Mesendoderm (in vitro differentiated cells): ENCODE measurements at regions not wholly inside any gene's neighbourhood (a gene's known extent, or its start where the extent isn't known, plus 50 kb on each side); places are given as distances from the start of the nearest gene placed in this dataset.

Source experiments
- DNase-seq: peaks from one replicate; pipeline ENCODE4 v3.0.0; 2013
- H2AK5ac ChIP-seq: 2 replicates; pipeline ENCODE4 v1.6.1; 2013; ENCODE audit warnings: low read length, inconsistent platforms
- H2BK120ac ChIP-seq: 2 replicates; pipeline ENCODE4 v1.6.1; 2013; ENCODE audit warnings: low read depth, mild to moderate bottlenecking, low read length, moderate library complexity, mixed read lengths
- H2BK15ac ChIP-seq: replicated peaks from 2 replicates; pipeline ENCODE4 v1.6.1; 2013; ENCODE audit warnings: low read depth, mild to moderate bottlenecking, moderate library complexity
- H2BK5ac ChIP-seq: 2 replicates; pipeline ENCODE4 v1.6.1; 2013; ENCODE audit warnings: low read length, inconsistent platforms
- H3K18ac ChIP-seq: 2 replicates; pipeline ENCODE4 v1.6.1; 2013; ENCODE audit warnings: mild to moderate bottlenecking, low read length, mixed read lengths
- H3K23ac ChIP-seq: one replicate; pipeline ENCODE4 v1.6.1; 2013; ENCODE audit warnings: low read length
- H3K27ac ChIP-seq: 2 replicates; pipeline ENCODE4 v1.5.1; 2013; ENCODE audit warnings: low read depth, mild to moderate bottlenecking, inconsistent platforms, low read length, moderate library complexity
- H3K27me3 ChIP-seq: 2 replicates; pipeline ENCODE4 v1.6.1; 2013; ENCODE audit warnings: low read length, control low read depth, mild to moderate bottlenecking, inconsistent platforms; ENCODE audit not compliant: insufficient read depth, poor library complexity
- H3K36me3 ChIP-seq: 2 replicates; pipeline ENCODE4 v1.6.1; 2013; ENCODE audit warnings: low read length, inconsistent platforms; ENCODE audit not compliant: control insufficient read depth, insufficient read depth
- H3K4ac ChIP-seq: one replicate; pipeline ENCODE4 v1.6.1; 2013; ENCODE audit warnings: low read depth, mild to moderate bottlenecking, low read length, moderate library complexity
- H3K4me1 ChIP-seq: 2 replicates; pipeline ENCODE4 v1.6.1; 2013; ENCODE audit warnings: low read depth, low read length, inconsistent platforms; ENCODE audit not compliant: control insufficient read depth
- H3K4me2 ChIP-seq: 2 replicates; pipeline ENCODE4 v1.6.1; 2013; ENCODE audit warnings: low read length
- H3K4me3 ChIP-seq: 2 replicates; pipeline ENCODE4 v1.5.1; 2013; ENCODE audit warnings: mild to moderate bottlenecking, low read length
- H3K56ac ChIP-seq: one replicate; pipeline ENCODE4 v1.6.1; 2013; ENCODE audit warnings: low read length
- H3K79me1 ChIP-seq: 2 replicates; pipeline ENCODE4 v1.6.1; 2013; ENCODE audit warnings: low read length, inconsistent platforms
- H3K79me2 ChIP-seq: 2 replicates; pipeline ENCODE4 v1.6.1; 2013; ENCODE audit warnings: mild to moderate bottlenecking, low read length; ENCODE audit not compliant: control insufficient read depth, insufficient read depth
- H3K9ac ChIP-seq: 2 replicates; pipeline ENCODE4 v1.6.1; 2013; ENCODE audit warnings: low read length, inconsistent platforms
- H4K5ac ChIP-seq: one replicate; pipeline ENCODE4 v1.6.1; 2013; ENCODE audit warnings: low read length
- H4K8ac ChIP-seq: one replicate; pipeline ENCODE4 v1.6.1; 2013; ENCODE audit warnings: low read depth, mild to moderate bottlenecking, control low read depth, low read length, moderate library complexity
- WGBS: extraction: QIAGEN DNeasy Blood & Tissue Kit; methylation state at CpG from one replicate; pipeline ENCODE4 v1.1.7; 2013; ENCODE audit warnings: low lambda C conversion rate, missing lambda C conversion rate; ENCODE audit not compliant: insufficient coverage; ENCODE audit errors: extremely low coverage; 5-methylcytosine and 5-hydroxymethylcytosine counted together

- Histone ChIP-seq H3K4me2 (no peak overlapping the region), H3K4me3 (no peak overlapping the region), H2AK5ac (no peak overlapping the region), H4K8ac (no peak overlapping the region), H2BK15ac (no peak overlapping the region), H2BK5ac (no peak overlapping the region), H3K4ac (no peak overlapping the region), H3K9ac (no peak overlapping the region), H2BK120ac (no peak overlapping the region), H4K5ac (no peak overlapping the region), H3K4me1 (peaks cover 8% of the 10 kb centered on the region), H3K18ac (no peak overlapping the region), H3K27me3 (no peaks in the 10 kb centered on the region), H3K36me3 (no peaks in the 10 kb centered on the region), H3K27ac (no peak overlapping the region), H3K79me2 (no peaks in the 10 kb centered on the region), H3K56ac (no peak overlapping the region), H3K79me1 (no peaks in the 10 kb centered on the region), H3K23ac (no peak overlapping the region)
- WGBS, result no CpG with 5 or more reads among the region's 19 CpGs
- no peak for DNase-seq
Measured at GRCh38 chr22:48802576-48802975, 1025.1 kb downstream of the BRD1 start.

DNA sequence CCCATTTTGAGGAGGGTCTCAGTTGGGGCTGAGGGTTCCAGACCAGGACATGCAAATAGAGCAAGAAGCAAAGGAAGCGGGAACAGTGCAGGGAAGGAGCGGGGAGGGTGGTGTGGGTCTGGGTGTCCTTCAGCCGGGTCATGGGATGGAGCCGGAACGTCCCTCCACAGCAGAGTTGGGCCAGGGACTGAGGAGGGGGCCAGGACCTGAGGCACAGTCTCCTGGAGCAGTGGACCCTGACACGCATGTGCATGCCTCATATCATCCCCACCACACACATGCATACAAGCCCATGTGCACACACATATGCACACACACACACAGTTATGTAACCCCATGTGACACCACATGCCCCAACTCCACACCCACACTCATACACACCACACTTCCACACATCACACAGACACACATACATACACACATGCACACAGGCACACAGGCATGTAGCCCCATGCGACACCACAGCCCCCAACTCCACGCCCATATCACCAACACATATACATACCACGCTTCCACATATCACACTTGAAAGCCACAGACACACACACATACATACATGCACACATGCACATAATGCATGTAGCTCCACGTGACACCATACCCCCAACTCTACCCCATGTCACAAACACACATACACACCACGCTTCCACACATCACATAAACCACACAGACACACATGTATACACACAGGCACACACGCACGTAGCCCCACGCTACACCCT lies 1026.6 kb downstream of the BRD1 start:
- no peaks in the 10 kb centered on the region for H3K79me2 ChIP-seq
- H3K4ac ChIP-seq, result no peak overlapping the region
- no peak overlapping the region for H4K8ac ChIP-seq
- H3K27ac ChIP-seq, result no peak overlapping the region
- no peak overlapping the region for H3K18ac ChIP-seq
- peaks cover 11% of the 10 kb centered on the region for H3K4me1 ChIP-seq
- no peaks in the 10 kb centered on the region for H3K79me1 ChIP-seq
- DNase-seq, result no peak
- peak overlapping the region; percentile 13 for H3K4me2 ChIP-seq
- peak overlapping the region; percentile 96 for H2BK5ac ChIP-seq
- peak overlapping the region; percentile 81 for H3K56ac ChIP-seq
- 100% methylated on average over 1 of the region's 14 CpGs for WGBS
- no peak overlapping the region for H2BK120ac ChIP-seq
- no peaks in the 10 kb centered on the region for H3K36me3 ChIP-seq
- H3K9ac ChIP-seq, result no peak overlapping the region
- no peaks in the 10 kb centered on the region for H3K27me3 ChIP-seq
- no peak overlapping the region for H3K4me3 ChIP-seq
- peak overlapping the region; percentile 91 for H3K23ac ChIP-seq
- H2BK15ac ChIP-seq, result no peak overlapping the region
- peak overlapping the region; percentile 99 for H2AK5ac ChIP-seq
- no peak overlapping the region for H4K5ac ChIP-seq

GRCh38 chr22:48800036-48800885 lies 1027.4 kb downstream of the BRD1 start:
- Histone ChIP-seq H2BK120ac (no peak overlapping the region), H3K79me2 (no peaks in the 10 kb centered on the region), H3K56ac (no peak overlapping the region), H4K5ac (no peak overlapping the region), H3K36me3 (no peaks in the 10 kb centered on the region), H3K27ac (no peak overlapping the region), H2AK5ac (no peak overlapping the region), H3K23ac (no peak overlapping the region), H4K8ac (no peak overlapping the region), H2BK5ac (no peak overlapping the region), H3K9ac (no peak overlapping the region), H2BK15ac (no peak overlapping the region), H3K4ac (no peak overlapping the region), H3K27me3 (no peaks in the 10 kb centered on the region), H3K79me1 (no peaks in the 10 kb centered on the region), H3K4me3 (no peak overlapping the region), H3K4me2 (no peak overlapping the region), H3K18ac (no peak overlapping the region), H3K4me1 (peaks cover 11% of the 10 kb centered on the region)
- no peak for DNase-seq
- no CpG with 5 or more reads among the region's 23 CpGs for WGBS

GRCh38 chr22:48799227-48799970 lies 1028.3 kb downstream of the BRD1 start:
- no peak for DNase-seq
- Histone ChIP-seq H3K79me2 (no peaks in the 10 kb centered on the region), H3K23ac (no peak overlapping the region), H3K4me3 (no peak overlapping the region), H2BK120ac (no peak overlapping the region), H4K8ac (no peak overlapping the region), H3K56ac (no peak overlapping the region), H3K36me3 (no peaks in the 10 kb centered on the region), H3K27me3 (no peaks in the 10 kb centered on the region), H3K27ac (no peak overlapping the region), H3K4ac (no peak overlapping the region), H3K4me1 (peaks cover 11% of the 10 kb centered on the region), H4K5ac (no peak overlapping the region), H2BK5ac (no peak overlapping the region), H3K79me1 (no peaks in the 10 kb centered on the region), H3K9ac (no peak overlapping the region), H3K4me2 (no peak overlapping the region), H3K18ac (no peak overlapping the region), H2BK15ac (no peak overlapping the region), H2AK5ac (no peak overlapping the region)
- WGBS, result no CpG with 5 or more reads among the region's 18 CpGs

- no peak overlapping the region for H3K27ac ChIP-seq
- H4K5ac ChIP-seq, result no peak overlapping the region
- no peak overlapping the region for H3K4me2 ChIP-seq
- H3K79me1 ChIP-seq, result no peaks in the 10 kb centered on the region
- no peak overlapping the region for H2BK15ac ChIP-seq
- no peak overlapping the region for H2AK5ac ChIP-seq
- no peak overlapping the region for H3K4ac ChIP-seq
- H3K27me3 ChIP-seq, result no peaks in the 10 kb centered on the region
- no peak overlapping the region for H3K9ac ChIP-seq
- H2BK5ac ChIP-seq, result no peak overlapping the region
- no peak overlapping the region for H3K23ac ChIP-seq
- H3K36me3 ChIP-seq, result no peaks in the 10 kb centered on the region
- no peak for DNase-seq
- H4K8ac ChIP-seq, result no peak overlapping the region
- no peak overlapping the region for H3K56ac ChIP-seq
- H2BK120ac ChIP-seq, result no peak overlapping the region
- H3K4me1 ChIP-seq, result peaks cover 11% of the 10 kb centered on the region
- no CpG with 5 or more reads among the region's 31 CpGs for WGBS
- no peaks in the 10 kb centered on the region for H3K79me2 ChIP-seq
- H3K4me3 ChIP-seq, result no peak overlapping the region
- H3K18ac ChIP-seq, result no peak overlapping the region
Measured at GRCh38 chr22:48798281-48799226, 1029.1 kb downstream of the BRD1 start.
